Colonic mucosa (tissue), 4 donors: ENCODE measurements at regions not wholly inside any gene's neighbourhood (a gene's known extent, or its start where the extent isn't known, plus 50 kb on each side); places are given as distances from the start of the nearest gene placed in this dataset.

ENCODE experiments used
- DNase-seq: peaks from one replicate; pipeline ENCODE4 v3.0.0-alpha.2; 2020
- H3K27ac ChIP-seq: fragments of 200-600 bp; one replicate; pipeline ENCODE4 v1.8.0; 2021
- H3K27me3 ChIP-seq: fragments of 200-600 bp; one replicate; pipeline ENCODE4 v1.8.0; 2021
- H3K36me3 ChIP-seq: fragments of 200-600 bp; one replicate; pipeline ENCODE4 v1.8.0; 2021
- H3K4me1 ChIP-seq: fragments of 200-600 bp; one replicate; pipeline ENCODE4 v1.8.0; 2021; ENCODE audit warnings: mild to moderate bottlenecking
- H3K4me3 ChIP-seq: fragments of 200-600 bp; one replicate; pipeline ENCODE4 v1.8.0; 2021
- H3K9ac ChIP-seq, 2 donors: one replicate each; pipeline ENCODE4 v1.7.0; 2013; ENCODE audit warnings: control low read depth in 2 of 2, low read depth in 2 of 2, low read length in 2 of 2
- H3K9me3 ChIP-seq: fragments of 200-600 bp; one replicate; pipeline ENCODE4 v1.8.0; 2021
- intact Hi-C: fragments of 100-400 bp; cut with DNase I; formaldehyde crosslinking; loops from one replicate; pipeline ENCODE4 v1.14.1; 2022
- TF ChIP-seq, protein P1 (sequence below): fragments of 200-600 bp; IDR thresholded peaks from one replicate; pipeline ENCODE4 v1.8.0; 2022; ENCODE audit warnings: antibody characterized with exemption, mild to moderate bottlenecking
- donor health status: healthy.
- donor health status: DM: no; HTN: no; CAD: no.
- donor health status: DM: no; HTN: no; CAD: no.

DNA sequence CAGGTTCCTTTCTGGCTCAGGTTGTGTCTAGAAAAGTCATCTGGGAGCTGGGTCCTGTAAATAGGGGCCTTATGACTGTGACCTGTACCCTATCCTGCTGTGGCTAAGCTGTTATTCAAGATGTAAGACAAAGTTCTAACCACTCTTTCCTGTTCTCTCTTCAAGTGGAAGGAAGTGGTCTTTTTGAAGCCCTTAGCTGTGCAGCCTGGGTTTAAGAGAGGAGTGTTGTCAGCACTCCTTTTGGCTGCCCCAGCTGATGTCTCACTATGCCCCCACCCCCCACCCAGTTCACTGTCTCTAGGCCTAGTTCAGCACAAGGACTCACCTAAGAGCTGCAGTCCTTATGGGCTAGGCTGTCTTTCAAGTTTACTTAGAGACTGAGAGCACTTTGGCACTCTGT is 1069.5 kb downstream of the FAM133A start:
- Histone ChIP-seq H3K9ac (no peak overlapping the region), H3K27me3 (no peaks in the 10 kb centered on the region), H3K4me3 (no peak overlapping the region), H3K27ac (no peak overlapping the region), H3K4me1 (no peaks in the 10 kb centered on the region), H3K36me3 (no peaks in the 10 kb centered on the region), H3K9me3 (no peaks in the 10 kb centered on the region)
- no peak for DNase-seq
- TF ChIP-seq, protein P1, sequence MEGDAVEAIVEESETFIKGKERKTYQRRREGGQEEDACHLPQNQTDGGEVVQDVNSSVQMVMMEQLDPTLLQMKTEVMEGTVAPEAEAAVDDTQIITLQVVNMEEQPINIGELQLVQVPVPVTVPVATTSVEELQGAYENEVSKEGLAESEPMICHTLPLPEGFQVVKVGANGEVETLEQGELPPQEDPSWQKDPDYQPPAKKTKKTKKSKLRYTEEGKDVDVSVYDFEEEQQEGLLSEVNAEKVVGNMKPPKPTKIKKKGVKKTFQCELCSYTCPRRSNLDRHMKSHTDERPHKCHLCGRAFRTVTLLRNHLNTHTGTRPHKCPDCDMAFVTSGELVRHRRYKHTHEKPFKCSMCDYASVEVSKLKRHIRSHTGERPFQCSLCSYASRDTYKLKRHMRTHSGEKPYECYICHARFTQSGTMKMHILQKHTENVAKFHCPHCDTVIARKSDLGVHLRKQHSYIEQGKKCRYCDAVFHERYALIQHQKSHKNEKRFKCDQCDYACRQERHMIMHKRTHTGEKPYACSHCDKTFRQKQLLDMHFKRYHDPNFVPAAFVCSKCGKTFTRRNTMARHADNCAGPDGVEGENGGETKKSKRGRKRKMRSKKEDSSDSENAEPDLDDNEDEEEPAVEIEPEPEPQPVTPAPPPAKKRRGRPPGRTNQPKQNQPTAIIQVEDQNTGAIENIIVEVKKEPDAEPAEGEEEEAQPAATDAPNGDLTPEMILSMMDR, result no peak
- intact Hi-C loops, result no loop called here

DNA sequence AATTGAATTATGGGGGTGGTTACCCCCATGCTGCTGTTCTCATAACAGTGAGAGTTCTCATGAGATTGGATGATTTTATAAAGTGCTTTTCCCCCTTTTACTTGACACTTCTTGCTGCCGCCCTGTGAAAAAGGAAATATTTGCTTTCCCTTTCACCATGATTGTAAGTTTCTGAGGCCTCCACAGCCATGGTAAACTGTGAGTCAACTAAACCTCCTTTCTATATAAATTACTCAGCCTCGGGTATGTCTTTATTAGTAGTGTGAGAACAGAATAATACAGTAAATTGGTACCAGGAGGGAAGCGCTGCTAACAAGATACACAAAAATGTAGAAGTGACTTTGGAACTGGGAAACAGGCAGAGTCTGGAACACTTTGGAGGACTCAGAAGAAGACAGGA is 1070.8 kb downstream of the FAM133A start:
- Histone ChIP-seq H3K27me3 (no peaks in the 10 kb centered on the region), H3K4me3 (no peak overlapping the region), H3K4me1 (no peaks in the 10 kb centered on the region), H3K36me3 (no peaks in the 10 kb centered on the region), H3K9me3 (no peaks in the 10 kb centered on the region), H3K27ac (no peak overlapping the region), H3K9ac (no peak overlapping the region)
- no peak for DNase-seq
- intact Hi-C loops, result no loop called here
- TF ChIP-seq, protein P1, result no peak

DNA sequence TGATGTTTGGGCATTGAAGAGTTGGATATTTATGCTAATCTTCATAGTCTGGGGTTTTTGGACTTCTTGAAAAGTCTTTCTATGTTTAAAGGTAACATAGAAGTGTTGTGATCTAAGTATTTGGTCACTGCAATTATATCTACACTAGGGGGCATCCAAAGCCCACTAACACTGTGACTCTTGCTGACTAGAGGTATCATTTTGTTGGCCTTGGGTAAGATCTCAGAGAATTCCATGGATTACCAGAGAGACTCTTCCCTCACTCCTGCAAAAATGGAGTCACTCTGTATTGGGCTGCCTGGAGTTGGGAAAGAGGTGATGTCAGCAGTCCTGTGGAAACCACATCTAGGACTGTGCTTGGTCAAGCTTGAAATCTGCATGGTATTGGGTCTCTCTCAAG is 1077.6 kb downstream of the FAM133A start:
- Histone ChIP-seq H3K4me1 (no peaks in the 10 kb centered on the region), H3K9me3 (no peaks in the 10 kb centered on the region), H3K9ac (no peak overlapping the region), H3K27ac (no peak overlapping the region), H3K36me3 (no peaks in the 10 kb centered on the region), H3K4me3 (no peak overlapping the region), H3K27me3 (no peaks in the 10 kb centered on the region)
- intact Hi-C loops, result no loop called here
- no peak for DNase-seq
- TF ChIP-seq, protein P1, result no peak

DNA sequence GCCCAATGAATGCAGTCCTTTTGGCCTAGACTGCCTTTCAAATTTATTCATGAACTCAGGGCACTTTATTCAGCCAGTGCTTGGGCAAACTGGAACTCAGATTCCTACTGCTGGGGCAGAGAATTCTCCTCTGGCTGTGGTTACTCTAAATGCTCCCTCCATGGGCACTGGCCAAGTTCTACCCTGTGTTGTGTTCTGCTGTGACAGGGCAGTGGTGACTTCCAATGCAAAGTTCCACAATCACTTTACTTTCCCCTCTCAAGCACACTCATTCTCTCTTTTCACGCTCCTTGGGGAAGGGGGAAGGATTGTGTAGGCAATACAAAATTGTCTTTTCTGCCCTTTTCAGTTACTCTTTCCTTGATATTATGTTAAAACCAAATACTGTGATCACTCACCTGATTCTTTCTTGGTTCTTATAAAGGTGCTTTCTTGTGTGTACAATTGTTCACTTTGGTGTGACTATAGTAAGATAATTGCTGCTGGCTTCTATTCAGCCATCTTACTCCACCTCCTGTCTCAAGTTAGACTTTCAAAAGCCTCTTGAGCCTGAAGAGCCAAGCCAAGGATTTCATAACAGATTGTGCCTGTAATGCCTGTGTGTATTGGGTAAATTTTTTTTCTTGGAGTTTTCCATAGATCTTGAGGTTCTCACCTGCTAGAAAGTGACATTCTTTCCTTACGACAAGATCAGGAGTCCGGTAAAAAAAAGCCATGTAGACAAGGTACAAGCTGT is 1078.6 kb downstream of the FAM133A start:
- Histone ChIP-seq H3K9ac (no peak overlapping the region), H3K4me1 (no peaks in the 10 kb centered on the region), H3K27ac (no peak overlapping the region), H3K27me3 (no peaks in the 10 kb centered on the region), H3K36me3 (no peaks in the 10 kb centered on the region), H3K9me3 (no peaks in the 10 kb centered on the region), H3K4me3 (no peak overlapping the region)
- TF ChIP-seq, protein P1, result no peak
- intact Hi-C loops, result no loop called here
- DNase-seq, result no peak

DNA sequence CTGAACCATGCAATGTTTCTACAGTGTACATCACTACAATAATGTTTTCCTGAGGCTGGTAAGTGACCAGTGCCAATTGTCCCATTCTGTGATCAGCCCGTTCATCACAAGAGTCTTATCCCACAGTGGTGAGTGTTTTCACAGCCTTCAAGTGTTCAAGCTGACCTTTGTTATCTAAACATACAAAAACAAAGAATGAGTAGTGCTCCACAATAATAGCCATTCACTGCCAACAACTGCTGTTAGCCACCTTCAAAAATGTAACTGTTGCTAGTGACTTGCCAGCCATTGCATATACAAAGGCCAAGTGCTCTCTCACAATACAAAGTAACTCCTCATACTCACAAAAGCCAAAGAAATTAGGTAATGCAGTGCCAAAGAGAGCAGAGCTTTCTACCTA is 1084.1 kb downstream of the FAM133A start:
- TF ChIP-seq, protein P1, result no peak
- intact Hi-C loops, result no loop called here
- H3K4me3 ChIP-seq, result no peak overlapping the region
- no peaks in the 10 kb centered on the region for H3K4me1 ChIP-seq
- no peaks in the 10 kb centered on the region for H3K36me3 ChIP-seq
- no peak overlapping the region for H3K9ac ChIP-seq
- DNase-seq, result no peak
- H3K27ac ChIP-seq, result no peak overlapping the region
- no peaks in the 10 kb centered on the region for H3K9me3 ChIP-seq
- no peaks in the 10 kb centered on the region for H3K27me3 ChIP-seq
